NCI-H1417 (cell line): ENCODE measurements at regions not wholly inside any gene's neighbourhood (a gene's known extent, or its start where the extent isn't known, plus 50 kb on each side); places are given as distances from the start of the nearest gene placed in this dataset.

Experiments
- DNase-seq, 3 experiments: peaks; one replicate each; lab custom pipeline; 2025; lab: John Stamatoyannopoulos, UW

GRCh38 chr11:15580056-15580774, 465.5 kb downstream of the INSC start:
- DNase-seq, result no peak

GRCh38 chr11:15580775-15581095, 466.0 kb downstream of the INSC start:
- no peak for DNase-seq

GRCh38 chr11:15584158-15584557, 469.4 kb downstream of the INSC start:
- DNase-seq, result peak in 2 of 3 experiments; percentile 8 to 71

GRCh38 chr11:15585602-15586331, 471.0 kb downstream of the INSC start:
- DNase-seq, result no peak

GRCh38 chr11:15586741-15587473, 472.2 kb downstream of the INSC start:
- no peak for DNase-seq

- no peak for DNase-seq
Observed at GRCh38 chr11:15589070-15589626, 474.4 kb downstream of the INSC start.

- DNase-seq, result no peak
Observed at GRCh38 chr11:15590132-15590531, 475.4 kb downstream of the INSC start.

GRCh38 chr11:15591112-15591537, 476.4 kb downstream of the INSC start:
- DNase-seq, result no peak

- DNase-seq, result no peak
Observed at GRCh38 chr11:15594607-15595006, 479.9 kb downstream of the INSC start.

- no peak for DNase-seq
Observed at GRCh38 chr11:15599376-15599775, 484.7 kb downstream of the INSC start.

- no peak for DNase-seq
Observed at GRCh38 chr11:15602047-15602446, 487.3 kb downstream of the INSC start.

GRCh38 chr11:15602785-15603567, 488.3 kb downstream of the INSC start:
- DNase-seq, result peak; percentile 14 to 63 (median 21)

GRCh38 chr11:15605094-15605493, 490.4 kb downstream of the INSC start:
- DNase-seq, result no peak

GRCh38 chr11:15607361-15608036, 492.8 kb downstream of the INSC start:
- DNase-seq, result no peak

GRCh38 chr11:15609445-15609844, 494.7 kb downstream of the INSC start:
- DNase-seq, result no peak

- DNase-seq, result no peak
Observed at GRCh38 chr11:15610881-15611280, 496.2 kb downstream of the INSC start.

- peak in 1 of 3 experiments; percentile 19 for DNase-seq
Observed at GRCh38 chr11:15613251-15613650, 498.5 kb downstream of the INSC start.

GRCh38 chr11:15613789-15614188, 499.1 kb downstream of the INSC start:
- DNase-seq, result no peak

GRCh38 chr11:15615398-15616096, 500.8 kb downstream of the INSC start:
- DNase-seq, result no peak
